Trophoblast cell (in vitro differentiated cells and primary cell): ENCODE measurements at regions not wholly inside any gene's neighbourhood (a gene's known extent, or its start where the extent isn't known, plus 50 kb on each side); places are given as distances from the start of the nearest gene placed in this dataset.
"Not testable (repeated sequence)": the region's sequence is repeated elsewhere in the genome, so short reads cannot be mapped to it uniquely, and the experiment has no call there.

ENCODE experiments used
- DNase-seq, 2 donors: peaks; one replicate each; pipeline ENCODE4 v3.0.0-alpha.2; 2016
- H2AFZ ChIP-seq: 2 replicates; pipeline ENCODE4 v1.6.1; 2013; ENCODE audit warnings: low read length, moderate library complexity, mild to moderate bottlenecking; ENCODE audit not compliant: insufficient read depth, poor library complexity
- H2AK5ac ChIP-seq: 2 replicates; pipeline ENCODE4 v1.6.1; 2013; ENCODE audit warnings: mild to moderate bottlenecking, low read length
- H2BK120ac ChIP-seq: 2 replicates; pipeline ENCODE4 v1.6.1; 2013; ENCODE audit warnings: low read length, mild to moderate bottlenecking, moderate library complexity; ENCODE audit not compliant: insufficient read depth, poor library complexity
- H2BK12ac ChIP-seq: 2 replicates; pipeline ENCODE4 v1.6.1; 2013; ENCODE audit warnings: mild to moderate bottlenecking, low read length, moderate library complexity
- H2BK5ac ChIP-seq: 2 replicates; pipeline ENCODE4 v1.6.1; 2013; ENCODE audit warnings: low read length, low read depth, moderate library complexity, mild to moderate bottlenecking; ENCODE audit not compliant: poor library complexity
- H3K14ac ChIP-seq: 2 replicates; pipeline ENCODE4 v1.6.1; 2013; ENCODE audit warnings: mild to moderate bottlenecking, low read length
- H3K18ac ChIP-seq: 2 replicates; pipeline ENCODE4 v1.6.1; 2013; ENCODE audit warnings: mild to moderate bottlenecking, low read length
- H3K23ac ChIP-seq: 2 replicates; pipeline ENCODE4 v1.6.1; 2013; ENCODE audit warnings: low read length
- H3K27ac ChIP-seq: 2 replicates; pipeline ENCODE4 v1.5.1; 2013; ENCODE audit warnings: low read depth, mild to moderate bottlenecking, inconsistent platforms, low read length, moderate library complexity
- H3K27me3 ChIP-seq: 2 replicates; pipeline ENCODE4 v1.6.1; 2013; ENCODE audit warnings: inconsistent platforms, mild to moderate bottlenecking, low read length, moderate library complexity; ENCODE audit not compliant: insufficient read depth
- H3K36me3 ChIP-seq, 2 experiments: 1 replicate in 1 of 2; 2 replicates in 1 of 2; pipeline ENCODE4 v1.6.1; 2013; ENCODE audit warnings: low read length in 2 of 2, mild to moderate bottlenecking in 2 of 2, moderate library complexity in 1 of 2; ENCODE audit not compliant: insufficient read depth in 2 of 2, control insufficient read depth in 1 of 2
- H3K4ac ChIP-seq: 2 replicates; pipeline ENCODE4 v1.6.1; 2013; ENCODE audit warnings: low read depth, mild to moderate bottlenecking, low read length, moderate library complexity
- H3K4me1 ChIP-seq, 2 experiments: 1 replicate in 1 of 2; 2 replicates in 1 of 2; pipeline ENCODE4 v1.6.1; 2013; ENCODE audit warnings: low read length in 2 of 2, mild to moderate bottlenecking in 2 of 2, moderate library complexity in 1 of 2; ENCODE audit not compliant: insufficient read depth in 2 of 2, control insufficient read depth in 1 of 2
- H3K4me2 ChIP-seq: 2 replicates; pipeline ENCODE4 v1.6.1; 2013; ENCODE audit warnings: inconsistent platforms, mild to moderate bottlenecking, low read length, moderate library complexity
- H3K4me3 ChIP-seq: 2 replicates; pipeline ENCODE4 v1.5.1; 2013; ENCODE audit warnings: mild to moderate bottlenecking, low read depth, low read length, inconsistent platforms
- H3K79me1 ChIP-seq: one replicate; pipeline ENCODE4 v1.6.1; 2013; ENCODE audit warnings: low read length
- H3K79me2 ChIP-seq: 2 replicates; pipeline ENCODE4 v1.6.1; 2013; ENCODE audit warnings: low read length, mild to moderate bottlenecking; ENCODE audit not compliant: control insufficient read depth, insufficient read depth, poor library complexity
- H3K9ac ChIP-seq: 2 replicates; pipeline ENCODE4 v1.6.1; 2013; ENCODE audit warnings: mild to moderate bottlenecking, low read length
- H3K9me3 ChIP-seq: 2 replicates; pipeline ENCODE4 v1.6.1; 2013; ENCODE audit warnings: low read depth, mild to moderate bottlenecking, control low read depth, inconsistent platforms, low read length; ENCODE audit not compliant: insufficient read depth
- H4K12ac ChIP-seq: 2 replicates; pipeline ENCODE4 v1.6.1; 2013; ENCODE audit warnings: low read depth, mild to moderate bottlenecking, low read length, moderate library complexity
- H4K8ac ChIP-seq: 2 replicates; pipeline ENCODE4 v1.6.1; 2013; ENCODE audit warnings: low read depth, mild to moderate bottlenecking, low read length, moderate library complexity
- H4K91ac ChIP-seq: one replicate; pipeline ENCODE4 v1.6.1; 2013; ENCODE audit warnings: low read depth, mild to moderate bottlenecking, low read length, moderate library complexity
- WGBS: extraction: QIAGEN DNeasy Blood & Tissue Kit; methylation state at CpG from one replicate; pipeline ENCODE4 v1.1.7; 2013; ENCODE audit warnings: missing lambda C conversion rate; ENCODE audit not compliant: insufficient read length, insufficient coverage; ENCODE audit errors: extremely low coverage; 5-methylcytosine and 5-hydroxymethylcytosine counted together

- Histone ChIP-seq H3K9me3 (peaks cover 3% of the 10 kb centered on the region), H3K23ac (no peak overlapping the region), H3K18ac (no peak overlapping the region), H4K12ac (no peak overlapping the region), H2BK5ac (no peak overlapping the region), H3K27ac (no peak overlapping the region), H3K9ac (no peak overlapping the region), H3K4ac (no peak overlapping the region), H4K91ac (no peak overlapping the region), H3K27me3 (no peaks in the 10 kb centered on the region), H2AK5ac (no peak overlapping the region), H2BK12ac (no peak overlapping the region), H3K4me1 (no peaks in the 10 kb centered on the region), H4K8ac (no peak overlapping the region), H3K36me3 (no peaks in the 10 kb centered on the region), H3K4me3 (no peak overlapping the region), H2BK120ac (no peak overlapping the region), H3K14ac (no peak overlapping the region), H3K79me2 (no peaks in the 10 kb centered on the region), H2AFZ (no peak overlapping the region), H3K79me1 (no peaks in the 10 kb centered on the region), H3K4me2 (no peak overlapping the region)
- WGBS: no CpG with 5 or more reads among the region's 23 CpGs
- no peak for DNase-seq
These were observed 222.0 kb downstream of the ZNF516 start for GRCh38 chr18:76273036-76273545.

- H2AFZ ChIP-seq, H3K36me3 ChIP-seq: not testable (repeated sequence)
These were observed 227.6 kb downstream of the ZNF516 start for GRCh38 chr18:76267423-76267822.

GRCh38 chr18:76266236-76266991 is 228.6 kb downstream of the ZNF516 start:
- no CpG with 5 or more reads among the region's 9 CpGs for WGBS
- H3K4me2 ChIP-seq: no peak overlapping the region
- H2AFZ ChIP-seq: no peak overlapping the region
- no peak overlapping the region for H2BK5ac ChIP-seq
- H3K18ac ChIP-seq: no peak overlapping the region
- no peak overlapping the region for H3K23ac ChIP-seq
- no peaks in the 10 kb centered on the region for H3K9me3 ChIP-seq
- no peaks in the 10 kb centered on the region for H3K79me2 ChIP-seq
- H3K9ac ChIP-seq: no peak overlapping the region
- H2BK12ac ChIP-seq: no peak overlapping the region
- no peaks in the 10 kb centered on the region for H3K36me3 ChIP-seq
- no peaks in the 10 kb centered on the region for H3K4me1 ChIP-seq
- H2BK120ac ChIP-seq: no peak overlapping the region
- no peak overlapping the region for H3K4me3 ChIP-seq
- no peak for DNase-seq
- H3K14ac ChIP-seq: no peak overlapping the region
- no peak overlapping the region for H4K91ac ChIP-seq
- H3K4ac ChIP-seq: no peak overlapping the region
- H3K79me1 ChIP-seq: no peaks in the 10 kb centered on the region
- no peak overlapping the region for H4K12ac ChIP-seq
- no peak overlapping the region for H2AK5ac ChIP-seq
- H3K27me3 ChIP-seq: no peaks in the 10 kb centered on the region
- no peak overlapping the region for H3K27ac ChIP-seq
- no peak overlapping the region for H4K8ac ChIP-seq

More at GRCh38 chr18:76267423-76267822, 227.6 kb downstream of the ZNF516 start:
- DNase-seq, H3K18ac ChIP-seq, H3K4me1 ChIP-seq, H3K4ac ChIP-seq, H3K9me3 ChIP-seq, H3K79me1 ChIP-seq, H4K8ac ChIP-seq, H2BK5ac ChIP-seq, H3K23ac ChIP-seq, H3K4me2 ChIP-seq, H2AK5ac ChIP-seq, H3K79me2 ChIP-seq, H3K27ac ChIP-seq, H2BK12ac ChIP-seq, H4K91ac ChIP-seq, H3K27me3 ChIP-seq, H2BK120ac ChIP-seq, H3K14ac ChIP-seq, H4K12ac ChIP-seq, H3K9ac ChIP-seq, H3K4me3 ChIP-seq: not testable (repeated sequence)
- no CpG with 5 or more reads among the region's 6 CpGs for WGBS

GRCh38 chr18:76265497-76266235 is 229.4 kb downstream of the ZNF516 start:
- no peak for DNase-seq
- no CpG with 5 or more reads among the region's 9 CpGs for WGBS

More at GRCh38 chr18:76265497-76266235, 229.4 kb downstream of the ZNF516 start:
- Histone ChIP-seq H2BK12ac (no peak overlapping the region), H3K4me3 (no peak overlapping the region), H2AK5ac (no peak overlapping the region), H3K79me1 (no peaks in the 10 kb centered on the region), H3K18ac (no peak overlapping the region), H3K14ac (no peak overlapping the region), H4K91ac (no peak overlapping the region), H3K9me3 (no peaks in the 10 kb centered on the region), H3K4me1 (no peaks in the 10 kb centered on the region), H2BK5ac (no peak overlapping the region), H3K9ac (no peak overlapping the region), H3K79me2 (no peaks in the 10 kb centered on the region), H3K4ac (no peak overlapping the region), H4K12ac (no peak overlapping the region), H4K8ac (no peak overlapping the region), H3K23ac (no peak overlapping the region), H3K27me3 (no peaks in the 10 kb centered on the region), H3K27ac (no peak overlapping the region), H2AFZ (no peak overlapping the region), H2BK120ac (no peak overlapping the region), H3K4me2 (no peak overlapping the region), H3K36me3 (no peaks in the 10 kb centered on the region)
